PC-9 (cell line): ENCODE measurements at regions not wholly inside any gene's neighbourhood (a gene's known extent, or its start where the extent isn't known, plus 50 kb on each side); places are given as distances from the start of the nearest gene placed in this dataset.
A peak's percentile ranks its signal among the peaks of the same experiment; 100 is the strongest.
"Not testable (repeated sequence)": the region's sequence is repeated elsewhere in the genome, so short reads cannot be mapped to it uniquely, and the experiment has no call there.

Experiments
- BruUV-seq: library from RNA; stranded (reverse); fragments of 400-500 nt; replicated peaks from 2 replicates; lab custom pipeline; 2021; lab: Mats Ljungman, UMichigan
- CTCF ChIA-PET: fragments of 300-600 bp; sonication (Branson Sonifier 250); formaldehyde crosslinking; loops from one replicate; lab custom pipeline; 2022; ENCODE audit warnings: antibody characterized with exemption; lab: Charles Lee
- POLR2A ChIA-PET: fragments of 300-600 bp; sonication (Branson Sonifier 250); formaldehyde crosslinking; loops from one replicate; lab custom pipeline; 2022; ENCODE audit warnings: antibody characterized with exemption; ENCODE audit not compliant: unreplicated experiment; lab: Charles Lee
- DNase-seq, 2 experiments: peaks; one replicate each; pipeline versions ENCODE4 v3.0.0 to v3.0.0-alpha.2; 2015 to 2022; ENCODE audit warnings: mixed read lengths in 1 of 2
- H2AFZ ChIP-seq: fragments of 200-600 bp; sonication (generic); 2 replicates; pipeline ENCODE4 v1.8.1; 2017; ENCODE audit warnings: antibody characterized with exemption
- H3F3A ChIP-seq: fragments of 200-600 bp; sonication (generic); 2 replicates; pipeline ENCODE4 v1.8.1; 2017; ENCODE audit warnings: antibody characterized with exemption, mild to moderate bottlenecking, low read depth; ENCODE audit not compliant: insufficient read depth
- H3K27ac ChIP-seq: fragments of 200-600 bp; sonication (generic); 2 replicates; pipeline ENCODE4 v1.6.1; 2016; ENCODE audit warnings: mixed run types
- H3K27me3 ChIP-seq: fragments of 200-600 bp; sonication (generic); 2 replicates; pipeline ENCODE4 v1.6.1; 2016; ENCODE audit warnings: low read depth, mixed run types; ENCODE audit not compliant: insufficient read depth
- H3K36me3 ChIP-seq: fragments of 200-600 bp; sonication (generic); 2 replicates; pipeline ENCODE4 v1.6.1; 2016; ENCODE audit warnings: low read depth, mixed run types
- H3K4me1 ChIP-seq: fragments of 200-600 bp; sonication (generic); replicated peaks from 2 replicates; pipeline ENCODE4 v1.6.1; 2016; ENCODE audit warnings: mixed run types; ENCODE audit not compliant: insufficient read depth
- H3K4me2 ChIP-seq: fragments of 200-600 bp; sonication (generic); 2 replicates; pipeline ENCODE4 v1.6.1; 2017; ENCODE audit warnings: mixed run types
- H3K4me3 ChIP-seq: fragments of 200-600 bp; sonication (generic); 2 replicates; pipeline ENCODE4 v1.6.1; 2016; ENCODE audit warnings: mixed run types
- H3K79me2 ChIP-seq: fragments of 200-600 bp; sonication (generic); 2 replicates; pipeline ENCODE4 v1.6.1; 2017; ENCODE audit warnings: low read depth, mixed run types
- H3K9me2 ChIP-seq: fragments of 200-600 bp; sonication (generic); 2 replicates; pipeline ENCODE4 v1.8.1; 2017; ENCODE audit warnings: mild to moderate bottlenecking; ENCODE audit not compliant: insufficient read depth
- H3K9me3 ChIP-seq: fragments of 200-600 bp; sonication (generic); 2 replicates; pipeline ENCODE4 v1.8.1; 2016; ENCODE audit warnings: low read depth; ENCODE audit not compliant: insufficient read depth
- H4K20me1 ChIP-seq: fragments of 200-600 bp; sonication (generic); 2 replicates; pipeline ENCODE4 v1.8.1; 2017; ENCODE audit not compliant: insufficient read depth
- EZH2 ChIP-seq: fragments of 200-600 bp; sonication (generic); IDR thresholded peaks from 2 replicates; pipeline ENCODE4 v1.8.0; 2017; ENCODE audit warnings: antibody characterized with exemption, low read depth
- intact Hi-C: fragments of 100-400 bp; cut with micrococcal nuclease; formaldehyde crosslinking; loops from one replicate; pipeline ENCODE4 v1.10.0; 2022; ENCODE audit not compliant: unreplicated experiment
- TF ChIP-seq, protein P1 (sequence below): fragments of 200-600 bp; sonication (generic); conservative IDR thresholded peaks from 2 replicates; pipeline ENCODE4 v1.6.1; 2017; ENCODE audit warnings: mixed run types, antibody characterized with exemption, mild to moderate bottlenecking, moderate library complexity

DNA sequence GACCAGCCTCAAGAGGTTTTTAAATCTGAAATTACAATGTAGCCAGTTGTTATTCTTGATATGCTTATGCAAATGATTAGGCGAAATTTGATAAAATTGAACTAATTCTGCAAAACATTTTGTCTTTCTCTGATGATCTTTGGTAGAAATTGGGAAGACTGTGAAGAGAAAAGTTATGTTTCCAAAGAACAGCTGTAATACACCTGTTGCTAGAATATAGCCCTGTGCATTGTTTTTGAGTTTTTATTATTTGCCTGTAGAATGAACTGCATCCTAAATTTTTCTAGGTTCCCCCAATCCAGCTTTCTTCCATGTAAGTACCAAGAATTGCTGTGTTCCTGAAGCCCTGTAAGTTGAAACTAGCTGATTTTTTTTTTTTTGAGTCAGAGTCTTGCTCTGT is 81.5 kb upstream of the RHOU start:
- peaks cover 9% of the 10 kb centered on the region for H3K27me3 ChIP-seq
- no peaks in the 10 kb centered on the region for H3K9me3 ChIP-seq
- H4K20me1 ChIP-seq, result no peaks in the 10 kb centered on the region
- DNase-seq, result no peak
- H3K4me1 ChIP-seq, result no peaks in the 10 kb centered on the region
- no peaks in the 10 kb centered on the region for H3F3A ChIP-seq
- CTCF ChIA-PET, result no interaction called here
- no TSS peak for BruUV-seq
- no peak overlapping the region for H3K27ac ChIP-seq
- no peak overlapping the region for H3K4me3 ChIP-seq
- H2AFZ ChIP-seq, result no peak overlapping the region
- intact Hi-C loops, result no loop called here
- no peaks in the 10 kb centered on the region for H3K36me3 ChIP-seq
- no peaks in the 10 kb centered on the region for H3K9me2 ChIP-seq
- no peak for TF ChIP-seq EZH2
- H3K79me2 ChIP-seq, result no peaks in the 10 kb centered on the region
- POLR2A ChIA-PET, result no interaction called here
- no peak overlapping the region for H3K4me2 ChIP-seq

DNA sequence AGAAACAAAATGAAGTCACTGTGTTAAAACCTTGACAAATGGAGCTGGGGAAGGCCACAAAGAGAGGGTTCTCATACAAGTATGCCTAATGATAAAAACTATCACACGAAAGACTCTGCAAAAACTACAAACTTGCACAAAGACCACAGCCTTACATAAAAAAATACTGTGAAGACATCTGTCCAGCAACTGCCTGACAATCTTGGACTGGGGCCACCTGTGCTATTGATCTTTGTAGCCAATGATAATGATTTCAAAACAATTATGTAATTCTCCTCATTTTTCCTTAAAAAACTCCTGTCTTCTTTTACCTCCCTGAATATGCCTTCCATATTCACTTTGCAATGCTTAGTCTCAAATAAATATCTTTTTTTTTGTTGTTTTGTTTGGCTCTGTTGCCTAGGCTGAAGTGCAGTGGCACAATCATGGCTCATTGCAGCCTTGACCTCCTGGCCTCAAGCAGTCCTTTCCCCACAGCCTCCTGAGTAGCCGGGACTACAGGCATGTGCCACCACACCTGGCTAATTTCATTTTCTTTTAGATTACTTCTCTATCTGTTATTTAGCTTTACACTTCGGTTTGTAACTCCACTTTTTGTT is 79.4 kb upstream of the RHOU start:
- H3F3A ChIP-seq, result no peaks in the 10 kb centered on the region
- no peaks in the 10 kb centered on the region for H3K9me3 ChIP-seq
- H3K36me3 ChIP-seq, result no peaks in the 10 kb centered on the region
- no peak for DNase-seq
- no peaks in the 10 kb centered on the region for H3K4me1 ChIP-seq
- no peaks in the 10 kb centered on the region for H3K9me2 ChIP-seq
- no peaks in the 10 kb centered on the region for H3K27me3 ChIP-seq
- H3K27ac ChIP-seq, result no peak overlapping the region
- H3K79me2 ChIP-seq, result no peaks in the 10 kb centered on the region
- no peaks in the 10 kb centered on the region for H4K20me1 ChIP-seq
- no peak for TF ChIP-seq EZH2
- TF ChIP-seq, protein P1, sequence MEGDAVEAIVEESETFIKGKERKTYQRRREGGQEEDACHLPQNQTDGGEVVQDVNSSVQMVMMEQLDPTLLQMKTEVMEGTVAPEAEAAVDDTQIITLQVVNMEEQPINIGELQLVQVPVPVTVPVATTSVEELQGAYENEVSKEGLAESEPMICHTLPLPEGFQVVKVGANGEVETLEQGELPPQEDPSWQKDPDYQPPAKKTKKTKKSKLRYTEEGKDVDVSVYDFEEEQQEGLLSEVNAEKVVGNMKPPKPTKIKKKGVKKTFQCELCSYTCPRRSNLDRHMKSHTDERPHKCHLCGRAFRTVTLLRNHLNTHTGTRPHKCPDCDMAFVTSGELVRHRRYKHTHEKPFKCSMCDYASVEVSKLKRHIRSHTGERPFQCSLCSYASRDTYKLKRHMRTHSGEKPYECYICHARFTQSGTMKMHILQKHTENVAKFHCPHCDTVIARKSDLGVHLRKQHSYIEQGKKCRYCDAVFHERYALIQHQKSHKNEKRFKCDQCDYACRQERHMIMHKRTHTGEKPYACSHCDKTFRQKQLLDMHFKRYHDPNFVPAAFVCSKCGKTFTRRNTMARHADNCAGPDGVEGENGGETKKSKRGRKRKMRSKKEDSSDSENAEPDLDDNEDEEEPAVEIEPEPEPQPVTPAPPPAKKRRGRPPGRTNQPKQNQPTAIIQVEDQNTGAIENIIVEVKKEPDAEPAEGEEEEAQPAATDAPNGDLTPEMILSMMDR, result no peak
- BruUV-seq, result no TSS peak
- ChIA-PET CTCF (no interaction called here), POLR2A (no interaction called here)
- intact Hi-C loops, result no loop called here
- no peak overlapping the region for H3K4me2 ChIP-seq
- no peak overlapping the region for H2AFZ ChIP-seq
- H3K4me3 ChIP-seq, result no peak overlapping the region

DNA sequence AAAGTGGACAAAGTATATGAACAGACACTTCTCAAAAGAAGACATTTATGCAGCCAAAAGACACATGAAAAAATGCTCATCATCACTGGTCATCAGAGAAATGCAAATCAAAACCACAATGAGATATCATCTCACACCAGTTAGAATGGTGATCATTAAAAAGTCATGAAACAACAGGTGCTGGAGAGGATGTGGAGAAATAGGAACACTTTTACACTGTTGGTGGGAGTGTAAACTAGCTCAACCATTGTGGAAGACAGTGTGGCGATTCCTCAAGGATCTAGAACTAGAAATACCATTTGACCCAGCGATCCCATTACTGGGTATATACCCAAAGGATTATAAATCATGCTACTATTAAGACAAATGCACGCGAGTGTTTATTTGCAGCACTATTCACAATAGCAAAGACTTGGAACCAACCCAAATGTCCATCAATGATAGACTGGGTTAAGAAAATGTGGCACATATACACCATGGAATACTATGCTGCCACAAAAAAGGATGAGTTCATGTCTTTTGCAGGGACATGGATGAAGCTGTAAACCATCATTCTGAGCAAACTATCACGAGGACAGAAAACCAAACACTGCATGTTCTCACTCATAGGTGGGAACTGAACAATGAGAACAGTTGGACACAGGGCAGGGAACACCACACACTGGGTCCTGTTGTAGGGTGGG is 73.1 kb upstream of the RHOU start:
- POLR2A ChIA-PET, H4K20me1 ChIP-seq, H3K79me2 ChIP-seq, intact Hi-C loops, BruUV-seq, CTCF ChIA-PET, H3K4me3 ChIP-seq, H3F3A ChIP-seq, H3K9me2 ChIP-seq, DNase-seq, H3K4me2 ChIP-seq, H3K9me3 ChIP-seq, H3K36me3 ChIP-seq, H3K4me1 ChIP-seq, H2AFZ ChIP-seq, H3K27ac ChIP-seq: not testable (repeated sequence)
- 0 out of 2 replicates have a peak, but pooled peaks cover 10% of the 10 kb centered on the region for H3K27me3 ChIP-seq

DNA sequence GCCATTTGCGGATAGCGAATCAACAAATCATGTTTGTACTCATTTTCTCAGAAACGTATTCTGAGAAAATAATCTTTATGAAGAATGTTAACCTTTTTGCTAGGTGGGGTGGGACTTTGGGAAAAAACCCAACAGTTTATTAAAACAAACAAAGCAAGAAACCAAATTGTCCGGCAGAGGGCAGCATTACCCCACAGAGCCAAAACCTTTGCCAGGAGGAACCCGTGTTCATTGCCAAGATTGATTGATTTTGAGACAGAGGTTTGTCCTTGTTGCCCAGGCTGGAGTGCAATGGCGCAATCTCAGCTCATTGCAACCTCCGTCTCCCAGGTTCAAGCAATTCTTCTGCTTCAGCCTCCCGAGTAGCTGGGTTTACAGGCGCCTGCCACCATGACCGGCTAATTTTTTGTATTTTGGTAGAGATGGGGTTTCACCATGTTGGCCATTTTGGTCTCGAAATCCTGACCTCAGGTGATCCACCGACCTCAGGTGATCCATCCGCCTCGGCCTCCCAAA is 70.8 kb upstream of the RHOU start:
- Histone ChIP-seq H3K4me2 (no peak overlapping the region), H3K4me1 (no peaks in the 10 kb centered on the region), H2AFZ (no peak overlapping the region), H3K36me3 (no peaks in the 10 kb centered on the region), H4K20me1 (no peaks in the 10 kb centered on the region), H3F3A (no peaks in the 10 kb centered on the region), H3K27me3 (0 out of 2 replicates have a peak, but pooled peaks cover 10% of the 10 kb centered on the region), H3K27ac (no peak overlapping the region), H3K4me3 (no peak overlapping the region), H3K9me3 (no peaks in the 10 kb centered on the region), H3K79me2 (no peaks in the 10 kb centered on the region), H3K9me2 (no peaks in the 10 kb centered on the region)
- TF ChIP-seq EZH2, result no peak
- TF ChIP-seq, protein P1, result peak; percentile 89
- CTCF ChIA-PET, result no interaction called here
- no TSS peak for BruUV-seq
- DNase-seq, result peak in 1 of 2 experiments; percentile 53
- intact Hi-C loops, result loop anchor here (1.0 kb wide), 2 partner anchors 565 to 591 kb away; no protein-coding TSS in a partner anchor
- POLR2A ChIA-PET, result no interaction called here
